Esophagus squamous epithelium (tissue), 5 donors: ENCODE measurements at regions not wholly inside any gene's neighbourhood (a gene's known extent, or its start where the extent isn't known, plus 50 kb on each side); places are given as distances from the start of the nearest gene placed in this dataset.

Source experiments
- DNase-seq: peaks from one replicate; lab custom pipeline; 2025; lab: John Stamatoyannopoulos, UW
- H3K27ac ChIP-seq, 4 donors: fragments of 200-600 bp; sonication (generic); one replicate each; pipeline ENCODE4 v1.5.1; 2016 to 2019; ENCODE audit warnings: mild to moderate bottlenecking in 1 of 4
- H3K27me3 ChIP-seq, 4 donors: fragments of 200-600 bp; sonication (generic); 1 replicate in 3 of 4; 2 replicates in 1 of 4; pipeline versions ENCODE4 v1.5.1 to v1.6.0; 2017 to 2021; ENCODE audit warnings: antibody characterized with exemption in 1 of 4
- H3K36me3 ChIP-seq, 3 donors: fragments of 200-600 bp; sonication (generic); one replicate each; pipeline ENCODE4 v1.5.1; 2016 to 2019
- H3K4me1 ChIP-seq, 3 donors: fragments of 200-600 bp; sonication (generic); one replicate each; pipeline ENCODE4 v1.5.1; 2017 to 2019
- H3K4me3 ChIP-seq, 4 donors: fragments of 200-600 bp; sonication (generic); 1 replicate in 3 of 4; 2 replicates in 1 of 4; pipeline ENCODE4 v1.5.1; 2016 to 2019; ENCODE audit warnings: mild to moderate bottlenecking in 2 of 4, moderate library complexity in 1 of 4
- H3K9me3 ChIP-seq, 3 donors: fragments of 200-600 bp; sonication (generic); one replicate each; pipeline ENCODE4 v1.5.1; 2016 to 2019
- POLR2A ChIP-seq, 4 donors: fragments of 450-650 bp; IDR thresholded peaks; one replicate each; pipeline ENCODE4 v1.6.1; 2017; ENCODE audit warnings: antibody characterized with exemption in 4 of 4, mild to moderate bottlenecking in 4 of 4, moderate library complexity in 3 of 4
- WGBS, 2 donors: methylation state at CpG; one replicate each; pipeline ENCODE4 v1.1.5; 2018; 5-methylcytosine and 5-hydroxymethylcytosine counted together
- intact Hi-C: fragments of 100-400 bp; cut with DNase I; formaldehyde crosslinking; loops from one replicate; pipeline ENCODE4 v1.15.0; 2022
- TF ChIP-seq, protein P1 (sequence below), 6 experiments: fragments of 450-650 bp in 4 of 6; fragments of 200-600 bp in 2 of 6; sonication (generic) in 2 of 6; IDR thresholded peaks; one replicate each; pipeline ENCODE4 v1.5.1; 2016 to 2019; ENCODE audit warnings: antibody characterized with exemption in 6 of 6, mild to moderate bottlenecking in 4 of 6, moderate library complexity in 4 of 6
- donor health status: DM: yes; HTN: yes; CAD: no.

DNA sequence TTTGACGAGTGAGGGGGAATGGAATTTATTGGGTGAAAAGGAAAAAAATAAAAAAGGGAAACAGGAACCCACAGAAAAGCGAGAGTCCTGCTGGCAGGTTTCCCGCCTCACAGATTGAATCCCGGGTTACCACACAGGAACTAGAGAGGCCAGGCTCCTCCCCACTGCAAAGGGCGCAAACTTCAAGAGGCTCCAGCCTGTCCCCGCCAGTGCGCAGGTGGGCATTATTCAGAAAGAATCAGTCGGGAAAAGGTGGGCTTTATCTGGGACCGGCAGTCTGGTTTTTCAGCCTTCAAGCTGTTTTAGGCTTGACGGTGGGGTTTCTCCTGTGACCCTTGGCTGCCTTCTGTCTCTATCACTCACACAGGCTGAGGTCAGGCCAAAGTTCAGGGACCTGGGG is 1496.8 kb downstream of the RPA4 start:
- Histone ChIP-seq H3K27ac (no peak overlapping the region), H3K4me3 (no peak overlapping the region), H3K9me3 (peaks cover 0 to 3% (median 0%) of the 10 kb centered on the region in 3 donors), H3K27me3 (no peaks in the 10 kb centered on the region), H3K4me1 (no peaks in the 10 kb centered on the region), H3K36me3 (no peaks in the 10 kb centered on the region)
- WGBS, 2 donors: 74% methylated on average over 10 of the region's 10 CpGs; no CpG with 5 or more reads in 1 of the 2 donors
- intact Hi-C loops: no loop called here
- no peak for DNase-seq
- no peak for TF ChIP-seq POLR2A (IDR thresholded peaks at IDR 0.05)

DNA sequence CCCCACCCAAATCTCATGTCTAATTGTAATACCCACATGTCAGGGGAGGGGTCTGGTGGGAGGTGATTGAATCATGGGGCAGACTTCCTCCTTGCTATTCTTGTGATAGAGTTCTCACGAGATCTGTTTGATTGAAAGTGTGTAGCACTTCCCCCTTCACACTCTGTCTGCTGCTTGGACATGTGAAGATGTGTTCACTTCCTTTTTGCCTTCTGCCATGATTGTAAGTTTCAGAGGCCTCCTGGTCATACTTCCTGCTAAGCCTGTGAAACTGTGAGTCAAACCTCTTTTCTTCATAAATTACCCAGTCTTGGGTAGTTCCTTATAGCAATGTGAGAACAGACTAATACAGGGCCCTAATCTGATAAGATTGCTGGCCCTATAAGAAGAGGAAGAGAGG is 1514.8 kb downstream of the RPA4 start:
- no peak for TF ChIP-seq POLR2A (IDR thresholded peaks at IDR 0.05)
- TF ChIP-seq, protein P1, sequence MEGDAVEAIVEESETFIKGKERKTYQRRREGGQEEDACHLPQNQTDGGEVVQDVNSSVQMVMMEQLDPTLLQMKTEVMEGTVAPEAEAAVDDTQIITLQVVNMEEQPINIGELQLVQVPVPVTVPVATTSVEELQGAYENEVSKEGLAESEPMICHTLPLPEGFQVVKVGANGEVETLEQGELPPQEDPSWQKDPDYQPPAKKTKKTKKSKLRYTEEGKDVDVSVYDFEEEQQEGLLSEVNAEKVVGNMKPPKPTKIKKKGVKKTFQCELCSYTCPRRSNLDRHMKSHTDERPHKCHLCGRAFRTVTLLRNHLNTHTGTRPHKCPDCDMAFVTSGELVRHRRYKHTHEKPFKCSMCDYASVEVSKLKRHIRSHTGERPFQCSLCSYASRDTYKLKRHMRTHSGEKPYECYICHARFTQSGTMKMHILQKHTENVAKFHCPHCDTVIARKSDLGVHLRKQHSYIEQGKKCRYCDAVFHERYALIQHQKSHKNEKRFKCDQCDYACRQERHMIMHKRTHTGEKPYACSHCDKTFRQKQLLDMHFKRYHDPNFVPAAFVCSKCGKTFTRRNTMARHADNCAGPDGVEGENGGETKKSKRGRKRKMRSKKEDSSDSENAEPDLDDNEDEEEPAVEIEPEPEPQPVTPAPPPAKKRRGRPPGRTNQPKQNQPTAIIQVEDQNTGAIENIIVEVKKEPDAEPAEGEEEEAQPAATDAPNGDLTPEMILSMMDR (IDR thresholded peaks at IDR 0.05): no peak
- no peak for DNase-seq
- Histone ChIP-seq H3K4me1 (no peaks in the 10 kb centered on the region), H3K27me3 (no peaks in the 10 kb centered on the region), H3K9me3 (no peaks in the 10 kb centered on the region), H3K36me3 (no peaks in the 10 kb centered on the region), H3K4me3 (no peak overlapping the region), H3K27ac (no peak overlapping the region)
- intact Hi-C loops: no loop called here
- WGBS, 2 donors: 64% methylated on average over 1 of the region's 1 CpG; no CpG with 5 or more reads in 1 of the 2 donors

DNA sequence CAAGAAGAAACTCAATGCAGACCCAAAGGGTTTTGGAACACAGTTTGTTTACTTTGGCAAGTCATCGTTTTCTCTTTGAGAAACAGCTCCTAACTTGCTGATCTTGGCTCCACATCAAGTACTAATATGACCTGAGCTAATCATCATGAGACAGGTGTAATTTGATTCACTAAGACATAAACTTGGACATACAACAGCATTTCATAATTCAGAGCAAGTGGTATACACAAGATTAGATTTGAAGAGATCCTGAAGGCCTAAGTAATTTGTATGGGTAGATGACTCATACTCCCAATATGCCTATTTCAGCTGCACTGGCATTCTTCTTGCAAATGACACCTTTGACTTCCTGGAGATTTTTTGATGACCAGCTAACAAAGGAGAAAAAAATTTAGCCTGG is 1521.7 kb downstream of the RPA4 start:
- no peak for DNase-seq
- intact Hi-C loops: no loop called here
- 13 to 29% methylated on average over 1 of the region's 1 CpG for WGBS, 2 donors

DNA sequence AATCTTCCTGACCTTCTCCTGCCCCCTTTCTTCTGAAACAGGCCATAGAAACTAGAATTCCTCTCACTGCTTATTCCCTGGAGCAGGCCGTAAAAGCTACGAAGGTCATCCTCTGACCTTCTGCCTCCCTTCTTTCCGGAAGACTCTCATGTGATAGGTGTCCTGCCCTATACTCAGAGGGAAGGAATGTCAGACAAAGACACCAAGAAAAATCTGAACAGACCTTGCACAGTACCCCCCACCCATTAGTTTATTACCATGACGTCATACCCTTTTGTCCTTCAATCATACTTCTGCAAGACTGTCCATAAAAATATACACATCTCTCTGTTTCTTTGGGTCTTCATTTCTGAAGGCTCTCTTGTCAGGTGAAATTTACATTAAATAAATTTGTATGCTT is 1523.9 kb downstream of the RPA4 start:
- Histone ChIP-seq H3K4me3 (no peak overlapping the region), H3K9me3 (no peaks in the 10 kb centered on the region), H3K4me1 (peaks cover 0 to 4% (median 0%) of the 10 kb centered on the region in 3 donors), H3K36me3 (no peaks in the 10 kb centered on the region), H3K27ac (no peak overlapping the region), H3K27me3 (no peaks in the 10 kb centered on the region)
- 79 to 88% methylated on average over 4 of the region's 4 CpGs for WGBS, 2 donors
- intact Hi-C loops: no loop called here
- DNase-seq: no peak
- TF ChIP-seq, protein P1 (IDR thresholded peaks at IDR 0.05): no peak
- no peak for TF ChIP-seq POLR2A (IDR thresholded peaks at IDR 0.05)

More for the DNA sequence above, 1521.7 kb downstream of the RPA4 start:
- no peaks in the 10 kb centered on the region for H3K27me3 ChIP-seq
- H3K36me3 ChIP-seq: no peaks in the 10 kb centered on the region
- H3K4me1 ChIP-seq: peaks cover 0 to 4% (median 0%) of the 10 kb centered on the region in 3 donors
- no peaks in the 10 kb centered on the region for H3K9me3 ChIP-seq
- no peak overlapping the region for H3K27ac ChIP-seq
- TF ChIP-seq, protein P1 (IDR thresholded peaks at IDR 0.05): no peak
- TF ChIP-seq POLR2A (IDR thresholded peaks at IDR 0.05): no peak
- no peak overlapping the region for H3K4me3 ChIP-seq

DNA sequence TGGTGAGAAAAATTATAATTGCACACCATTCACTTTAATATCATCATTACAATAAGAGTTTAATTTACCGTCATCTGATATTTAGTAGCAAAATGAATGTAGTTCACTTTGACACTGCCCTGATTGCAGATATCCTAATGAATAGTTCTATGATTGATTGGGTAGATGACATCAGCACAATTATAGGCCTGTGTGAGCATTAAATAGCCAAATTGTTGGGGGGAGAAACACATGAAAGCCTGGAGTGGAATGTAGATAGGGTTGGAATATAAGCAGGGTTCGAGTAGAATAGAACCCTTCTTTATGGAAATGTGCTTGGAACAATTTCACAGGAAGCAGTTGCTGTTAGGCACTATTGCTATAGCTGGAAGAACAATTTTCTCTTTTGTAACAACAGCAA is 1526.2 kb downstream of the RPA4 start:
- Histone ChIP-seq H3K4me1 (peaks cover 0 to 4% (median 0%) of the 10 kb centered on the region in 3 donors), H3K36me3 (no peaks in the 10 kb centered on the region), H3K4me3 (no peak overlapping the region), H3K27me3 (no peaks in the 10 kb centered on the region), H3K9me3 (no peaks in the 10 kb centered on the region), H3K27ac (no peak overlapping the region)
- TF ChIP-seq POLR2A (IDR thresholded peaks at IDR 0.05): no peak
- TF ChIP-seq, protein P1 (IDR thresholded peaks at IDR 0.05): no peak
- 70 to 84% methylated on average over 2 of the region's 2 CpGs for WGBS, 2 donors
- intact Hi-C loops: no loop called here
- DNase-seq: no peak

DNA sequence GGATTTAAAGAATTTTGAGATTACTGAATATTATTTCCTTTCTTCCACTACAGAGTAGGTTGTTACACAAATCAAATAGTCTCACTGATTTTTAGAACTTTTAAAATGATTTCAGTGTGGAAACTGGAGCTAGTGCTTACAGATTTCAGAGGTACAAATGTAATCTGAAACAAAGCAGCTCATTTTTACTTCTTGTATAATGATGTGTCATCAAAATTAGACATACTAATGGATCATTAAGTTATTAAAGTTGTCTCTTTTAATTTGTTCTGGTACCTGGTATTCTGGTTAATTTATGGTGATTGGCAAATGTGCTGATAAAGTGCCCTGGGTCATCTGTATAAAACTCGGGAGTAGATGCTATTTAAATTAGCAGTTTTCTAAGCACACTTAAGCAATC is 1528.3 kb downstream of the RPA4 start:
- intact Hi-C loops: no loop called here
- no peak for DNase-seq
- H3K9me3 ChIP-seq: no peaks in the 10 kb centered on the region

More for the DNA sequence above, 1528.3 kb downstream of the RPA4 start:
- H3K4me1 ChIP-seq: no peaks in the 10 kb centered on the region
- no peak overlapping the region for H3K4me3 ChIP-seq
- H3K27ac ChIP-seq: no peak overlapping the region
- no peaks in the 10 kb centered on the region for H3K36me3 ChIP-seq
- TF ChIP-seq, protein P1 (IDR thresholded peaks at IDR 0.05): no peak
- TF ChIP-seq POLR2A (IDR thresholded peaks at IDR 0.05): no peak
- H3K27me3 ChIP-seq: no peaks in the 10 kb centered on the region
- 50% methylated on average over 1 of the region's 1 CpG for WGBS, 2 donors
